IPS-20b (cell line): ENCODE measurements at regions not wholly inside any gene's neighbourhood (a gene's known extent, or its start where the extent isn't known, plus 50 kb on each side); places are given as distances from the start of the nearest gene placed in this dataset.

Source experiments
- H3K27ac ChIP-seq: one replicate; pipeline ENCODE4 v1.5.1; 2013; ENCODE audit warnings: low read length
- H3K27me3 ChIP-seq: 2 replicates; pipeline ENCODE4 v1.6.1; 2013; ENCODE audit warnings: mild to moderate bottlenecking, low read length, inconsistent platforms; ENCODE audit not compliant: insufficient read depth
- H3K36me3 ChIP-seq: 2 replicates; pipeline ENCODE4 v1.6.1; 2013; ENCODE audit warnings: low read depth, mild to moderate bottlenecking, inconsistent platforms, low read length, moderate library complexity; ENCODE audit not compliant: insufficient read depth
- H3K4me1 ChIP-seq: 2 replicates; pipeline ENCODE4 v1.6.1; 2013; ENCODE audit warnings: mild to moderate bottlenecking, control low read depth, inconsistent platforms, low read length, moderate library complexity; ENCODE audit not compliant: insufficient read depth
- H3K4me3 ChIP-seq: 2 replicates; pipeline ENCODE4 v1.5.1; 2013; ENCODE audit warnings: mild to moderate bottlenecking, low read length, inconsistent platforms
- H3K9ac ChIP-seq: 2 replicates; pipeline ENCODE4 v1.6.1; 2013; ENCODE audit warnings: low read depth, mild to moderate bottlenecking, inconsistent platforms, low read length, moderate library complexity
- H3K9me3 ChIP-seq: 2 replicates; pipeline ENCODE4 v1.6.1; 2013; ENCODE audit warnings: mild to moderate bottlenecking, low read depth, low read length, inconsistent platforms; ENCODE audit not compliant: insufficient read depth

DNA sequence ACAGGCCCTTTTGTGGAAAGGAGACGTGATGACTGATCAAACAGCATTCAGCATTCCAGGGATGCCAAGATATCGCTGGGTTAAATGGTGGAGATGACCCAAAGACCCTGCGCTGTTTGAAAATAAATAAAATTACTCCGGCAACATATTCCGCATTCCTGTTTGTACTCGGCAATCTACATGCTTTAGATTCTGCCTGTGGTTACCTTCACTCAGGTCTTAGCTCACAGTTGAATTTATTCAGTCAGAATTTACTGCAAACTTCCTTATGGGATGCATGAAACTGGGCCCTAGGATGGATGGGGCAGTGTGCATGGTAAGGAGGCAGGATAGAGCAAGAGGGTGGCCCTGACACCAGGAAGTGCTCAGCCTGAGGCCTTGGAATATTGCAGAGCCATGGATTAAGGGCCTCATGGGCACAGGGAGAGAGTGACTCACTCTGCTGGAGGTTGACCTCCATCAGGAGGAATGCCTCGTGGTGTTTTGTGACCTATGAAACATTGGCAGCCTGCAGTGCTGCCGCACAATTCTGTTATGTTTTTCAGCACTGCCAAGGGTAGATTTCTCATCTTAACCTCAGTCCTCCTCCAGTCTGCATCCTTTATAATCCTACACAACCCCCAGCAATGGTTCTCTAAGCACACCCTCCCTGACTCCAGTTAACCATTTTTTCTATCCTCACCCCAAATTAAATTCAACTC, 321.4 kb downstream of the IRS1 start:
- peaks cover 34% of the 10 kb centered on the region for H3K4me1 ChIP-seq
- H3K36me3 ChIP-seq: no peaks in the 10 kb centered on the region
- H3K9ac ChIP-seq: no peak overlapping the region
- H3K27me3 ChIP-seq: no peaks in the 10 kb centered on the region
- H3K9me3 ChIP-seq: no peaks in the 10 kb centered on the region; the same call in 1 of the 2 replicates
- no peak overlapping the region for H3K27ac ChIP-seq
- no peak overlapping the region for H3K4me3 ChIP-seq

DNA sequence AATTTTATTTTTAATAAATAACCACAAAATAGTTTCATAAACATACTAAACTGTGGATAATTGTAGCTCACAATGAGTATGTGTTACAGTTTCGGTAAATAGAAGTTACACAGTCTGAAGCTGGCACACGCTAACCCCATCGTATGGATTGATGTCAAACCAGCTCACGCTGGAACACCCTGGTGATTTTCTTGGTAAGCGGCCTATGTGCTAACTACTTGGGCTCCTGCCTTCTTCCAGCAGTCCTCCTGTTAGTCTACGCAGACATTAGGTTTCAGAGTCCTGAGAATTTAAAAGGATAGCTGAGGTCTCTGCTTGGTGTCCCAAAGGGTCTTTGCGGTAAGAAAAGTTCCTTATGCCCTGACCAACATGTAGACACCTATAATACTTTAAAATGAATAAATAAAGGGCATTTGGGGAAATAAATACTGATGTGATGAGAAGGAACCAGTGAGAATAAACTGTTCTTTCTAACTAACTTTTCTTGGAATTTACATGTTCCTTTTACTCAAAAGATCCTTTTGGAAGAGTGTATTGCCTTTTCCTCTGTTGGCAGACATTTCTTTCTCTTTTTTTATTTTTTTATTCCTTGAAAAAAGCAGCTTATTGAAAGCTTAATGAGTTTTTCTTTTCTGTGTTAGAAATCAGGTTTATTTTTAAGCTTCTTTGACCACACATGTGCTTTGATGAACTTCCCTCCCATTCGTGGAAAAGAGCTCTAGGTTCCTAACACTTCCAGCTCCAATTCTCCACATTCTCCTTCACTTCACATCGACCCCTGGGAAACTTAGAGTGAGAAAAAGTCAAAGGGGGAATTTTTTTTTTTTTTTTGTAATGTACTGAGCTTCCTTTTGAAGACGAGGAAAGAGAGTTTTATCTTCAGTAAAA, 322.2 kb downstream of the IRS1 start:
- Histone ChIP-seq H3K27me3 (no peaks in the 10 kb centered on the region), H3K36me3 (no peaks in the 10 kb centered on the region), H3K27ac (no peak overlapping the region), H3K4me1 (peaks cover 26% of the 10 kb centered on the region), H3K9me3 (no peaks in the 10 kb centered on the region; the same call in 1 of the 2 replicates), H3K4me3 (no peak overlapping the region), H3K9ac (no peak overlapping the region)

DNA sequence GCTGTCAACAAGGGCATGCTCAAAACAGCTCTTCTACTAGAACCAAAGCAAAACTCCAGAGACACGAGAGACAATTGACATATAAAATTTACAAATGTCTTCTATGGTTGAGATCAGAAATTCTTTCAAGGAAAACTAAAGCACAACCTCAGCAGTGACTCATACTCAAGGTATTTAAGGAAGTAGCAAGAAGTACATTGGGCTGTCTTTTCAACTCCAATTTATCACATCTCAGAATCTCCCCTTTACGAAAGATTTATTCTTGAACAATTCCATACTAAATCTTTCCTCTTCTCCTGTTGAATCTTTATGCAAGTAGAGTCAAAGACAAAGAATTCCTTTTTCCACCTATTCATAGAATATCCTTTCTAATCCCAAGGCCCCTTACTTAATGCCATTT, 324.0 kb downstream of the IRS1 start:
- H3K9me3 ChIP-seq: no peaks in the 10 kb centered on the region; the same call in 1 of the 2 replicates
- H3K4me1 ChIP-seq: peaks cover 9% of the 10 kb centered on the region
- no peaks in the 10 kb centered on the region for H3K36me3 ChIP-seq
- H3K4me3 ChIP-seq: no peak overlapping the region
- H3K27me3 ChIP-seq: no peaks in the 10 kb centered on the region
- H3K9ac ChIP-seq: no peak overlapping the region
- no peak overlapping the region for H3K27ac ChIP-seq

DNA sequence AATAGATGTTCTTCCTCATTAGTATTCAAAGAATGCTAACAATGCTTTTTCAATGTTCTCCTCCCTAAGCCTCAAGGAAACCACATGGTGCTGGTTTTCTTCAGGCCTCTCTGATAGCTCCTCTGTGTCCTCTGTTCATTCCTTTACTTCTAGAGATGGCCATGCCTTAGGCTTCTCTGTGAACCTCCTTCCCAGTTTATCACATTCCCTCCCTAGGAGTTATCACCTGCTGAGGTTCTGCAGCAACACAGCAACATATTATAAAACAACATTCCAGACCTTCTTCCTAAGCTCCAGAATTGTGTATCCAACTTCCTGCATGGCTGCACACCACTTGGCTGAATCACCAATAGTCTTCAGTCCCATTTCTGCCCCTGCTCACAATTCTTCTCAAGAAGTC, 325.5 kb downstream of the IRS1 start:
- H3K27ac ChIP-seq: no peak overlapping the region
- no peak overlapping the region for H3K4me3 ChIP-seq

DNA sequence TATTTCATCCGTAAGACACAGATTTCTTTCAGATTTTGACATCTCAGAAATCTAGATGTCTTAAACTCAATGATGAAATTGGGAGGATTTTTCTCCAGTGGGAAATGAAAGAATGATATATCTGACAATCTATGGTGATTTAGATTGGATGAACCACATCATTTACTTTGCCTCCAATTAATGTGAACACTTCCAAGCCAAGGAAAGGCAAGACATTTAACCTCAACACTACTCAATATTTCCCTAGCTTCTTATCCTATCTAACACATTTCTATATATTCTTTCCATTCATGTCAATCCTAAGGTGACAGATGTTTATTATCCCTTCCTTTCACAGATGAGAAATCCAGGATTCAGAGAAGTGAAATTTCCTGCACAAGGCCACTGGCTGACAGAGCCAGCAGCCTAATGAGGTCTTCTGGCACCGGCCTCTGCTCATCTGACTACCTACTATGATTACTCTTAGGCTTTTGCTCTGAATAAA, 327.6 kb downstream of the IRS1 start:
- Histone ChIP-seq H3K4me3 (no peak overlapping the region), H3K9ac (no peak overlapping the region), H3K9me3 (no peaks in the 10 kb centered on the region; the same call in 1 of the 2 replicates), H3K27me3 (no peaks in the 10 kb centered on the region), H3K27ac (no peak overlapping the region), H3K36me3 (no peaks in the 10 kb centered on the region), H3K4me1 (no peaks in the 10 kb centered on the region; the same call in 1 of the 2 replicates)

More for the DNA sequence above, 325.5 kb downstream of the IRS1 start:
- Histone ChIP-seq H3K4me1 (peaks cover 9% of the 10 kb centered on the region), H3K9me3 (no peaks in the 10 kb centered on the region; the same call in 1 of the 2 replicates), H3K9ac (no peak overlapping the region), H3K27me3 (no peaks in the 10 kb centered on the region), H3K36me3 (no peaks in the 10 kb centered on the region)

DNA sequence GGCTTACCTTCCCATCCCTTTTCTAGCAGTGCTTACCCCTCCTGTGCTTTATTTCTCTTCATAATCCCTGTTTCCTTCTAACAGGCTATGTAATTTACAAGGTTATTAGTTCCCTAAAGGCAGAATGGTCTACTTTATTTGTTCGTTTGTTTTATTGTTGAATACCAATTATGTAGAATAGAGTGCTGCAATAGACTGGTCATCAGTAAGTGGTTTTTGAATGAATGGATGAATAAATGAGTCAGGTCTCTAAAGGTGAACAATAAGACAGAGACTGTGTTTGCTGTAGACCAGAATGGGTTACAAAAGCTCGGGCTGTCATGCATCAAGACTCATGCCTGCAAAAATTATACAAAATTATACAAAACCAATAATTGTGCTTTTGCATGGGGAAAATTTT, 332.0 kb downstream of the IRS1 start:
- Histone ChIP-seq H3K27ac (no peak overlapping the region), H3K4me3 (no peak overlapping the region), H3K36me3 (no peaks in the 10 kb centered on the region), H3K27me3 (no peaks in the 10 kb centered on the region), H3K4me1 (no peaks in the 10 kb centered on the region), H3K9me3 (no peaks in the 10 kb centered on the region), H3K9ac (no peak overlapping the region)

DNA sequence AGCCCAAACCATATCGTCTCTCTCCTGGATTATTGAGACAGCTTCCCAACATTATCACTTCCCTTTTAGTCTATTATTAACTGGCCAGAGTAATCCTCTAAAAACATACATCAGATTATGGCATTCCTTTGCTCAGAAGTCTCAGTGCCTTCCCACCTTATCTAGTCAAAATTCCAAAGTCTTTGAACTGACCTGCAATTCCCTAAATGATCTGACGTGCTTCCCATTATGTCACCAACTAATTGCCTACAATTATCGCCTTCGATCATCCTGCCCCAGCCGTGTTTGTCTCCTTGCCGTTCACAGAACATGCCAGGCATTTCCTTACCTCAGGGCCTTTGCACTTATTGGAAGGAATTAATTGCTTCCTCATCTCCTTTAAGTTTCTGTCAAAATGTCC, 332.4 kb downstream of the IRS1 start:
- Histone ChIP-seq H3K9me3 (no peaks in the 10 kb centered on the region), H3K27ac (no peak overlapping the region), H3K4me1 (no peaks in the 10 kb centered on the region), H3K36me3 (no peaks in the 10 kb centered on the region), H3K4me3 (no peak overlapping the region), H3K9ac (no peak overlapping the region), H3K27me3 (no peaks in the 10 kb centered on the region)

DNA sequence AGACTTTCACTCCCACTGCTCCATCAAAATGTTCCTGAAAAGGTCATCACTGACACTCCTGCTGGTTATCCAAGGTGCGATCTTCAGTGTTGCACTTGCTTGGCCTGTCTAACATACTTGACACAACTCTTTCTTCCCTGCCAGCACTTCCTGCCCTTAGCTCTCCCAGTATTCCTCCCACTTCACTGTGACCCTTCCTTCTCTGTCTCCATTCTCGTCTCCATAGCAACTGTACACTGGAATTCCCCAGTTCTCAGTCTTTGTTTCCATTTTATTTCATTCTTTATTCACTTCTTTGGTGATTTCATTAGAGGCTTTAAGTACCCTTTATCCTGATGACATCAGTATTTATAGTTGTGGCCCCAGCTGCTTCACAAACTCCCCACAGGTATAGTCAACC, 333.0 kb downstream of the IRS1 start:
- Histone ChIP-seq H3K27ac (no peak overlapping the region), H3K36me3 (no peaks in the 10 kb centered on the region), H3K27me3 (no peaks in the 10 kb centered on the region)

DNA sequence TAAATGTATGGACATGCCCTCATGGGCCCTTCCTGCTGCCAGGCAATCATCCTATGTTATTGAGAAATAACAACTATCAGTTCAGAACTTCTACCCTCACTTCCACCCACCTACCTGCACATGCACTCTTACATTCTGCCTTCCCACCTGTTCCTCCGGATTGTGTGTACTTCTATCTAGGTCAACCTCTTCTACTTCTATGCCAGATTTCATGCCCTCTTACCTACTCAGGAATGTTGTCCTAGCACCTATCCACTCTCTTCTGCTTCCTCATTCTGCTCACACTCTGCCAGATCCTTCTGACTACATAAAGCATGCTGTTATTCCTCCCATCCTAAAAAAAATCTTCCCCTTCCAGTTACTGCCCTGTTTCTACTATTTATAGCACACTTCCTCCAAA, 333.5 kb downstream of the IRS1 start:
- H3K4me3 ChIP-seq: no peak overlapping the region
- no peaks in the 10 kb centered on the region for H3K9me3 ChIP-seq
- H3K36me3 ChIP-seq: no peaks in the 10 kb centered on the region
- H3K27ac ChIP-seq: no peak overlapping the region
- H3K27me3 ChIP-seq: no peaks in the 10 kb centered on the region
- no peak overlapping the region for H3K9ac ChIP-seq
- no peaks in the 10 kb centered on the region for H3K4me1 ChIP-seq

More for the DNA sequence above, 333.0 kb downstream of the IRS1 start:
- Histone ChIP-seq H3K9me3 (no peaks in the 10 kb centered on the region), H3K4me1 (no peaks in the 10 kb centered on the region), H3K9ac (no peak overlapping the region), H3K4me3 (no peak overlapping the region)

DNA sequence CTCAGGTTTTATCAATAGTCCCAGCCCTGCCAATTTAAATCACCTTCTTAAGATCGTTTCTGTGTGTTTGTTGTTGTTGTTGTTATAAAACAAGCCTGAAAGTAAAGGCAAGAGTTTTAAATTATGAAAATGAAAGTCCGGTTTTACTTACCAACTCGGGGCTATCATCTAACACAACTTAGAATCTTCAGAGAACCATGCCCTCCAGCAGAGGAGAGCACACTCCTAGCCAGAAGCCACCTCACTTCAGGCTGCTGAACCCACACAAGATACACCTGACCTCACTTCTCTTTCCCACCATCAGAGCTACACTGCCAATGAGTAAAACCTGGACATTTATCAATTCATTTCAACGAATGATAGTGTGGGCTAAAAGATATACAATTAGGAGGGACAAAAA, 335.2 kb downstream of the IRS1 start:
- no peaks in the 10 kb centered on the region for H3K36me3 ChIP-seq
- H3K4me1 ChIP-seq: no peaks in the 10 kb centered on the region
- H3K27ac ChIP-seq: no peak overlapping the region

DNA sequence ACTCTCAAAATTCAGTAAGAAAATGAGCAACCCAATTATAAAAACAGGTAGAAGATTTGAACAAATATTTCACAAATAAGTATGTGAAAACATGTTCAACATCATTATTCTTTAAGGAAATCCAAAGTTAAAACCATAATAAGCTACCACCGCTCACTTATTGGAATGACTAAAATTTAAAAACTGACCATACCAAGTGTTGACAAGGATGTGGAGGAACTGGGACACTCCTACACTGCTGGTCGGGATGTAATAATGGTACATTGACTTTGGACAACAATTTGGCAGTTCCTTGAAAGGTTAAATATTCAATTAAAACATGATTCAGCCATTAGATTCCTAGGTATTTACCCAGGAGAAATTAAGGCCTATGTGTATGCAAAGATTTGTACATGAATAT, 336.5 kb downstream of the IRS1 start:
- no peak overlapping the region for H3K4me3 ChIP-seq

More for the DNA sequence above, 335.2 kb downstream of the IRS1 start:
- Histone ChIP-seq H3K4me3 (no peak overlapping the region), H3K9ac (no peak overlapping the region), H3K9me3 (no peaks in the 10 kb centered on the region), H3K27me3 (no peaks in the 10 kb centered on the region)

DNA sequence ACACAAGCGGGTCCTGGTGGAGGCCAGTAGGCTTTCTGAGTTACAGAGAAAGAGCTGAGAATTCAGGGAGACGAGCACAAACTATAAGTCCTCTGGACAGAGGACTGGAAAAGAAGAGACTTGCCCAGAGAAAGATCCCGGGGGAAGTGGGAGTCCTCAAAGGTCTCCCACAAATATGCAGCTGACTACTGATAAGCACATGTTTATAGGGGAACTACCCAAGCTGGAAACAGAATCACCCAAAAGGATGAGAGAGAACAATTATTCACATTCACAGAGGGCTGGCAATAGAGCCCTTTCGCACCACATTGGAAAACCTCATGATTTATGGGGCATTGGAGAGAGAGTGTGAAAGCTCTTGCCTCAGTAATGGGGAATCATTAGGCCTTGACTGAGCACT, 337.6 kb downstream of the IRS1 start:
- Histone ChIP-seq H3K27ac (no peak overlapping the region), H3K4me1 (no peaks in the 10 kb centered on the region), H3K27me3 (no peaks in the 10 kb centered on the region), H3K9ac (no peak overlapping the region), H3K36me3 (no peaks in the 10 kb centered on the region), H3K4me3 (no peak overlapping the region), H3K9me3 (no peaks in the 10 kb centered on the region)

More for the DNA sequence above, 336.5 kb downstream of the IRS1 start:
- Histone ChIP-seq H3K9me3 (no peaks in the 10 kb centered on the region), H3K9ac (no peak overlapping the region), H3K36me3 (no peaks in the 10 kb centered on the region), H3K4me1 (no peaks in the 10 kb centered on the region), H3K27me3 (no peaks in the 10 kb centered on the region), H3K27ac (no peak overlapping the region)
